Fibroblast of pulmonary artery (primary cell): ENCODE measurements at regions not wholly inside any gene's neighbourhood (a gene's known extent, or its start where the extent isn't known, plus 50 kb on each side); places are given as distances from the start of the nearest gene placed in this dataset.

ENCODE experiments used
- DNase-seq: peaks from one replicate; pipeline ENCODE4 v3.0.0-alpha.2; 2010; ENCODE audit warnings: low read depth
- H3K4me3 ChIP-seq: replicated peaks from 2 replicates; pipeline ENCODE4 v1.5.1; 2011; ENCODE audit warnings: low read depth, mild to moderate bottlenecking, control low read depth, low read length, moderate library complexity
- CTCF ChIP-seq: IDR thresholded peaks from 2 replicates; pipeline ENCODE4 v1.5.1; 2011; ENCODE audit warnings: mild to moderate bottlenecking, control low read depth, low read length, inconsistent platforms; ENCODE audit errors: missing control alignments

GRCh38 chr3:24953060-24953771 is 458.6 kb upstream of the THRB start:
- DNase-seq: no peak
- H3K4me3 ChIP-seq: no peak overlapping the region
- no peak for TF ChIP-seq CTCF

- no peak for TF ChIP-seq CTCF
- no peak for DNase-seq
- no peak overlapping the region for H3K4me3 ChIP-seq
These were observed 462.0 kb upstream of the THRB start for GRCh38 chr3:24956613-24957012.

- no peak for TF ChIP-seq CTCF
- DNase-seq: no peak
- no peak overlapping the region for H3K4me3 ChIP-seq
These were observed 463.6 kb upstream of the THRB start for GRCh38 chr3:24958271-24958670.

- DNase-seq: no peak
- no peak overlapping the region for H3K4me3 ChIP-seq
- no peak for TF ChIP-seq CTCF
These were observed 464.3 kb upstream of the THRB start for GRCh38 chr3:24958910-24959447.

GRCh38 chr3:24963762-24964625 is 464.1 kb upstream of the RARB start:
- TF ChIP-seq CTCF: peak; percentile 51
- H3K4me3 ChIP-seq: no peak overlapping the region
- peak; percentile 48 for DNase-seq

- H3K4me3 ChIP-seq: no peak overlapping the region
- no peak for DNase-seq
- TF ChIP-seq CTCF: no peak
These were observed 462.2 kb upstream of the RARB start for GRCh38 chr3:24965706-24966385.
